AG09309 (cell line): ENCODE measurements at regions not wholly inside any gene's neighbourhood (a gene's known extent, or its start where the extent isn't known, plus 50 kb on each side); places are given as distances from the start of the nearest gene placed in this dataset.

Source experiments
- DNase-seq: peaks from one replicate; pipeline ENCODE4 v3.0.0-alpha.2; 2010; ENCODE audit warnings: low read depth
- H3K4me3 ChIP-seq: 2 replicates; pipeline ENCODE4 v1.5.1; 2011; ENCODE audit warnings: mild to moderate bottlenecking, low read depth, low read length, moderate library complexity; ENCODE audit not compliant: control insufficient read depth
- TF ChIP-seq, protein P1 (sequence below): IDR thresholded peaks from 2 replicates; pipeline ENCODE4 v1.5.1; 2011; ENCODE audit warnings: mild to moderate bottlenecking, low read depth, low read length, inconsistent platforms; ENCODE audit not compliant: insufficient read depth, control insufficient read depth; ENCODE audit errors: missing control alignments

DNA sequence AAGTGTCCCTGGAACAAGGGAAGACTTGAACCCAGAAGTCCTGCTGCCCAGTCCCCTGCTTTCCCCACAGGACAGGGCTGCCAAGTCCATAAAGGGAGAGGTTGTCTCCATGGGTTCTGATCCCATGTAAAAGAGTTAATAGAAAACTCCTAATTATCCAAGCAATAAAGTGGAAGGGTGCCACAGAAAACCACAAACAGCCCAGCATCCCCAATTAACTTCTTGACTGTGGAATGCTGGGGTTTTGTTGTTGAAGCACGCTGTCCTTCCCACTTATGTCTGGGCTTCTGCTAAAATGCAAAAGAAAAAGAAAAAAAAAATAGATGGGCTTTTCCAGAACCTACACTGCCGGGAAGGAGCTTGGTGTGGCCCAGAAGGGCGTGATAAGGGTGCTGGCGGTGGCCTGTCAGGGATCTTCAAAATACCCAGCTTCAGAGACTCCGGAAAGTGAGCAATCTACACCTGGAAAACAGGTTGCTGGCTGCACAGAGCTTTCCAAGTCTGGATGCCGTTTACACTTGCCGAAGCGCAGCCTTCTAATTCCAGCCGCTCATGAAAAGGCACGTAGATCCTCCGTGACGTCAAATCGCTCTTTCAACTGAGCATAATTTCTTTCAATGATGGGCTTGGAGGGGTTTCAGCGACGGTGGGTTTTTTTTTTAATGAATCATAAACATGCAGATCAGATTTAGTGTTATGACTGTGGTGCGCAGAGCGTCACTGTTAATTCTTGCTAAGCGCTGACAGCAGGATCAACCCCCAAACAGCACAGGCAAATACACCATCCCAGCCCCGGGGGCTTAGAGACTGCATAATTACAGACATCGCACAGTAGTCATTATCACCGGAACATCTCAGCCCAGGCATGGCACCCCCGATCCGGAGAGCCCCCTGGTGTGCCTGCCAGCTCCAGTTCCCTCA lies 197.6 kb downstream of the BCOR start:
- DNase-seq: no peak
- TF ChIP-seq, protein P1, sequence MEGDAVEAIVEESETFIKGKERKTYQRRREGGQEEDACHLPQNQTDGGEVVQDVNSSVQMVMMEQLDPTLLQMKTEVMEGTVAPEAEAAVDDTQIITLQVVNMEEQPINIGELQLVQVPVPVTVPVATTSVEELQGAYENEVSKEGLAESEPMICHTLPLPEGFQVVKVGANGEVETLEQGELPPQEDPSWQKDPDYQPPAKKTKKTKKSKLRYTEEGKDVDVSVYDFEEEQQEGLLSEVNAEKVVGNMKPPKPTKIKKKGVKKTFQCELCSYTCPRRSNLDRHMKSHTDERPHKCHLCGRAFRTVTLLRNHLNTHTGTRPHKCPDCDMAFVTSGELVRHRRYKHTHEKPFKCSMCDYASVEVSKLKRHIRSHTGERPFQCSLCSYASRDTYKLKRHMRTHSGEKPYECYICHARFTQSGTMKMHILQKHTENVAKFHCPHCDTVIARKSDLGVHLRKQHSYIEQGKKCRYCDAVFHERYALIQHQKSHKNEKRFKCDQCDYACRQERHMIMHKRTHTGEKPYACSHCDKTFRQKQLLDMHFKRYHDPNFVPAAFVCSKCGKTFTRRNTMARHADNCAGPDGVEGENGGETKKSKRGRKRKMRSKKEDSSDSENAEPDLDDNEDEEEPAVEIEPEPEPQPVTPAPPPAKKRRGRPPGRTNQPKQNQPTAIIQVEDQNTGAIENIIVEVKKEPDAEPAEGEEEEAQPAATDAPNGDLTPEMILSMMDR: no peak
- no peak overlapping the region for H3K4me3 ChIP-seq

DNA sequence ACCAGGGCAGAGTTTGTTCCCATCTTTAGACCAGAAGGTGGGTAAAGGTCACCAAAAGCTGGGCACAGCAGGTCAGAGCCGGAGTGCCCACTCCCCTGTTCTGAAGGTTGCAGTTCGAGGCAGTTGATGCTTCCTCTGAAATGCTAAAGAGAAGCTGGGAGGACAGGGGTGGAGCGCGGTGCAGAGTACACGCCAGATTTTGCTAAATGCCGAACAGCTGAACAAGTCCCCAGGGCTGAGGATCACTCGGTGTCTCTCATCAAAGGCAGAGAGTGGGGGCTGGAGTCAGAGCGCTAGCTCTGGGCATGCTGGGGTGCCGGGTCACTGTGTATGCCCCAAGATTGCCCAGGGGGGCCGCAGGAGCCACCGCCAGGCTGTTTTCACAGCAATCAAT lies 197.0 kb downstream of the BCOR start:
- no peak for DNase-seq
- TF ChIP-seq, protein P1: no peak

DNA sequence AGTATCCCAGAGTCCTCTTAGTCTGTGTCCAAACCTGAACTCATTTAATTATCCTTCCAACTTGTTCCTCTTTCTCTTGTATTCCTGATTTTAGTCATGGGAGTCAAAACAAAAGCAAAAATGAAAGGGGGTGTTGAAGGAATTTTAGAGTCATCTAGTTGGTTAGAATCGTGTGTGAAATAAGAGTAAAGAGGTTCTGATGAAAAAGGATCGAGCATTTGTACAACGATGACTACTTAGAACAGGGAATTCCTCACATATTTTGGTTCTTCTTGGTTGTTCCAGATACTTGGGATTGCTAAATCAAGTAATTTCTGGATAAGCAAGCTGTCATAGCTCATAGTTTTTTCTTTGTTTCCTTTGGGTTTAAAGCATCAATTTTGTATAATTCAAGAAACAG lies 194.4 kb downstream of the BCOR start:
- no peak overlapping the region for H3K4me3 ChIP-seq
- TF ChIP-seq, protein P1: no peak
- peak; percentile 40 for DNase-seq

More for the DNA sequence above, 197.0 kb downstream of the BCOR start:
- H3K4me3 ChIP-seq: no peak overlapping the region

DNA sequence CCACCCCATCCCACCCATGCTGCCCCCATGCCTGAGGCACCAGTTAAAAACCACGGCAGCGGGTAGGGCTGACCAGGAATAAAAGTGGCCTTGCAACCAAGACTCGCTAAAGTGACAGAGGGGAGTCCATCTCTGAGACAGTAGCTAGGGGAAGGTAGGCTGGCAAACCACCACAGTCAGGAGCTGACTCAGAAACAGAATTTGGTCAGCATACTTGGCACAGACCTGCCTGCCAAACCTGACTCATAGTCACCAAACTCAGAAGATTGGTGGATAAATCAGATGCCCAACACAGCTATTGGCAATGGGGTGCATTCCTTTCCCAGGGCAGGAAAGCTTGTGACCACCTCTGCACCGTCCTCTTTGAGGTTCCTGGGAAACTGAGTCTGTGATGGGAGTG lies 193.8 kb downstream of the BCOR start:
- H3K4me3 ChIP-seq: no peak overlapping the region
- DNase-seq: no peak
- TF ChIP-seq, protein P1: no peak

DNA sequence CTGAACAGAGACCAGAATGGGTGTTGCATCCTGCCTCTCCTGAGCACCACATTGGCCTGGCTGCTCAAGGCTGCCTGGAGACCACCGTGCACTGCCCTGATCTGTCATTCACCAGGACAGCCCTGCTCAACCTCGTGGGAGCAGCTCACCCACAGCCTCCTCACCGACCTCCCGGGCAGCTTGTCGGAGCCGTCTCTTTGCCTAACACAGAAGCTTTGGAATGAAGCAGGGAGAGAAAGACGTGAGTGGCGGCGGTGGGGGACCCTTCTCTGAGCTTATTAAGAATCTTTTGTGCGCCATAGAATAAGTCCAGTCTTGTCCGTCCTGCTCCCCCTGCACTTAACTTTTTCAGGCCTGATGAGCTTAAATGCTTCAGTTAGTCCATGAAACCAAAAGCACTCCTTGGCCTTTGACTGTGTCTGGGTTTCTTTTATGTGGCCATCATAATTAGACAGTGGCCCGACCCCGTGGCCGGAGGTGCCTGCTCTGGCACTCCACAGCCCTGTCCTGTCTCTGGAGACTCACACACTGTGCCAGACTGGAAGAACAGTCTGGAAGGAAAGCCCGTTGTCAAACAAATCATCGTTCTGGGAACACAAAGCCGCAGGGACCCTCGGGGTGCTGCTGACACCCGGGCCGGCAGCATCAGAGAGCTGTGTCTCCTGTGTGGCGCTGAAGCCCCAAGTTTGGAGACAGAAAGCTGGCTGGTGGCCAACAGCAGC lies 192.8 kb downstream of the BCOR start:
- DNase-seq: no peak

DNA sequence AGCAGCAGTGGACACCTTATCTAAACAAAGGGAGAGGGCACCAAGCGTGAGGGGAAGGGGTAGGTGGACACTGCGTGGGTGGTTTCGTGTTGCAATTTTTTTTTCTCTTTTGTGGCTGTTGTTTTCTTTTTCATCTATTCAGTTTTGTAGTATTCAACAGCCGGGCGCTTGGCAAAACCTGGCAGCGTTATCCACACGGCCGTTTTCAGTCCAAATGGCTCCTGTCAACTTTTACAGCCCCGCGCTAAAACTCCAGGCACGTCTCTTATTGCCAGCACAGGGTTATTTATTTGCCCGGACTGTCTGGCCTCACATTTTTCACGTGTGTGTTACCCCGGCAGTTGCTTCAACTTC lies 192.2 kb downstream of the BCOR start:
- TF ChIP-seq, protein P1: no peak

More for the DNA sequence above, 192.8 kb downstream of the BCOR start:
- TF ChIP-seq, protein P1: no peak
- no peak overlapping the region for H3K4me3 ChIP-seq

More for the DNA sequence above, 192.2 kb downstream of the BCOR start:
- DNase-seq: no peak
- H3K4me3 ChIP-seq: no peak overlapping the region
